NOMO-1 treated with dmso at 0.1 percent for 144 hours (cell line): ENCODE measurements at regions not wholly inside any gene's neighbourhood (a gene's known extent, or its start where the extent isn't known, plus 50 kb on each side); places are given as distances from the start of the nearest gene placed in this dataset.

Source experiments
- DNase-seq: peaks from one replicate; lab custom pipeline; 2025; ENCODE audit not compliant: unreplicated experiment; lab: John Stamatoyannopoulos, UW

- DNase-seq: no peak
Measured at GRCh38 chr20:60313614-60314013, 355.4 kb downstream of the CDH26 start.

- no peak for DNase-seq
Measured at GRCh38 chr20:60314727-60315126, 356.5 kb downstream of the CDH26 start.

- no peak for DNase-seq
Measured at GRCh38 chr20:60316476-60317158, 358.4 kb downstream of the CDH26 start.

GRCh38 chr20:60317401-60317800, 359.2 kb downstream of the CDH26 start:
- no peak for DNase-seq

- DNase-seq: no peak
Measured at GRCh38 chr20:60321601-60322000, 363.4 kb downstream of the CDH26 start.

- DNase-seq: no peak
Measured at GRCh38 chr20:60326821-60327220, 368.6 kb downstream of the CDH26 start.

- no peak for DNase-seq
Measured at GRCh38 chr20:60327971-60328660, 369.9 kb downstream of the CDH26 start.

- no peak for DNase-seq
Measured at GRCh38 chr20:60330461-60330860, 372.2 kb downstream of the CDH26 start.

GRCh38 chr20:60331688-60332300, 373.6 kb downstream of the CDH26 start:
- DNase-seq: no peak

- no peak for DNase-seq
Measured at GRCh38 chr20:60332523-60332922, 374.3 kb downstream of the CDH26 start.

- DNase-seq: no peak
Measured at GRCh38 chr20:60334911-60335310, 376.7 kb downstream of the CDH26 start.

- no peak for DNase-seq
Measured at GRCh38 chr20:60338556-60338955, 380.3 kb downstream of the CDH26 start.

GRCh38 chr20:60339738-60340137, 381.5 kb downstream of the CDH26 start:
- DNase-seq: no peak

GRCh38 chr20:60340232-60340631, 382.0 kb downstream of the CDH26 start:
- DNase-seq: no peak

- DNase-seq: no peak
Measured at GRCh38 chr20:60341062-60341461, 382.8 kb downstream of the CDH26 start.

GRCh38 chr20:60345106-60345505, 386.9 kb downstream of the CDH26 start:
- no peak for DNase-seq

GRCh38 chr20:60349418-60349817, 391.2 kb downstream of the CDH26 start:
- no peak for DNase-seq

GRCh38 chr20:60352017-60352416, 393.8 kb downstream of the CDH26 start:
- no peak for DNase-seq

- DNase-seq: no peak
Measured at GRCh38 chr20:60352596-60352995, 394.4 kb downstream of the CDH26 start.

GRCh38 chr20:60354024-60354580, 395.9 kb downstream of the CDH26 start:
- no peak for DNase-seq

GRCh38 chr20:60358101-60358500, 399.9 kb downstream of the CDH26 start:
- DNase-seq: no peak

- DNase-seq: no peak
Measured at GRCh38 chr20:60359010-60359409, 400.8 kb downstream of the CDH26 start.
